ENCODE measurements at regions not wholly inside any gene's neighbourhood (a gene's known extent, or its start where the extent isn't known, plus 50 kb on each side); places are given as distances from the start of the nearest gene placed in this dataset.

DNA sequence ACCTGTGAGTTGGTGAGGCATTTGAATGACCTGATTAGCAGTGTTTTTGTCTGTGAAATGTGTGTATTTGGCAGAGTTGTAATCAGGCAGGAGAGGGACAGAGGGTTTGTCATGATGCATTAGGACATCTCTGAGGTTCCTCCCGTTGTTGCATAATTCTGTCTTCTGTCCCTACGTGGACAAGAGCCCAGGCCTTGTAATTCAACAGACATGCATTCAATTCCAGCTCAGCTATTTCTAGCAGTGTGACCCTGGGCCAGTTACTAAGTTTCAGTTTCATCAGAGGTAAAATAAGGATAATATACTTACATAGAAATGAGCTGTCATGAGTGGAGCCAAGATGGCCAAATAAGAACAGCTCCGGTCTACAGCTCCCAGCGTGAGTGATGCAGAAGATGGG is 208.6 kb downstream of the SLC38A4 start:
- ATAC-seq, result peak; percentile 68

DNA sequence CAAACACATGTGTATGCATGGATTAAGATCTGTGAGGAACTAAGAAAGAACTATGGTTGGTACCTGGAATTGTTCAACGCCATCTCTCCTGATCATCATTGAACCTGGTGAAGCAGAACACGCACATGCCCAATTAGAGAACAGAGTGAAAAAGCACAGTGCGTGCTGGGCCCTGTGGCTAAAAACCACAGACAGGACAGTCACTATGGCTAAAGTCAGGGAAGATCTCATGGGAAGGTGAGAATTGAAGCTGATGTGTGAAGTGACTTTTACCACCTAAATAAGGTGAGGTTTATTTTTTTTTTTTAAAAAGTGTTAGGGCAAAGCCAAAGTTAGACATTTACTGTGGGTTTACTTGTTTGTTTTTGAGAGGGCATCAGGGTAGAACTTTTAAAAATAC is 215.0 kb downstream of the SLC38A4 start:
- Histone ChIP-seq H3K9me3 (no peaks in the 10 kb centered on the region), H3K4me1 (peaks cover 22% of the 10 kb centered on the region), H3K36me3 (replicated peaks in 1 of 2; ENCODE audit: insufficient read depth in 1 of 2, low read depth in 2 of 2) (no peaks in the 10 kb centered on the region), H3K27me3 (no peaks in the 10 kb centered on the region), H3K4me3 (no peak overlapping the region), H3K27ac (no peak overlapping the region)
- 95 to 98% methylated on average over 3 of the region's 3 CpGs for WGBS, 2 donors
- ATAC-seq (no peak), DNase-seq (no peak)
- TF ChIP-seq, protein P1, sequence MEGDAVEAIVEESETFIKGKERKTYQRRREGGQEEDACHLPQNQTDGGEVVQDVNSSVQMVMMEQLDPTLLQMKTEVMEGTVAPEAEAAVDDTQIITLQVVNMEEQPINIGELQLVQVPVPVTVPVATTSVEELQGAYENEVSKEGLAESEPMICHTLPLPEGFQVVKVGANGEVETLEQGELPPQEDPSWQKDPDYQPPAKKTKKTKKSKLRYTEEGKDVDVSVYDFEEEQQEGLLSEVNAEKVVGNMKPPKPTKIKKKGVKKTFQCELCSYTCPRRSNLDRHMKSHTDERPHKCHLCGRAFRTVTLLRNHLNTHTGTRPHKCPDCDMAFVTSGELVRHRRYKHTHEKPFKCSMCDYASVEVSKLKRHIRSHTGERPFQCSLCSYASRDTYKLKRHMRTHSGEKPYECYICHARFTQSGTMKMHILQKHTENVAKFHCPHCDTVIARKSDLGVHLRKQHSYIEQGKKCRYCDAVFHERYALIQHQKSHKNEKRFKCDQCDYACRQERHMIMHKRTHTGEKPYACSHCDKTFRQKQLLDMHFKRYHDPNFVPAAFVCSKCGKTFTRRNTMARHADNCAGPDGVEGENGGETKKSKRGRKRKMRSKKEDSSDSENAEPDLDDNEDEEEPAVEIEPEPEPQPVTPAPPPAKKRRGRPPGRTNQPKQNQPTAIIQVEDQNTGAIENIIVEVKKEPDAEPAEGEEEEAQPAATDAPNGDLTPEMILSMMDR (IDR thresholded peaks at IDR 0.05), result no peak
- TF ChIP-seq POLR2A (IDR thresholded peaks at IDR 0.05), result no peak
- intact Hi-C loops (cut with DNase I), result no loop called here

More for the DNA sequence above, 208.6 kb downstream of the SLC38A4 start:
- H3K27me3 ChIP-seq, result no peaks in the 10 kb centered on the region
- no peaks in the 10 kb centered on the region for H3K36me3 ChIP-seq (replicated peaks in 1 of 2; ENCODE audit: insufficient read depth in 1 of 2, low read depth in 2 of 2)
- DNase-seq, result peak in 3 of 4 donors; percentile 14 to 44 (median 20)
- intact Hi-C loops (cut with DNase I), result no loop called here
- no peaks in the 10 kb centered on the region for H3K4me1 ChIP-seq
- TF ChIP-seq, protein P1 (IDR thresholded peaks at IDR 0.05), result no peak
- TF ChIP-seq POLR2A (IDR thresholded peaks at IDR 0.05), result no peak
- no peak overlapping the region for H3K27ac ChIP-seq
- no peaks in the 10 kb centered on the region for H3K9me3 ChIP-seq
- WGBS, 2 donors, result 83 to 93% methylated on average over 4 of the region's 4 CpGs
- H3K4me3 ChIP-seq, result no peak overlapping the region

DNA sequence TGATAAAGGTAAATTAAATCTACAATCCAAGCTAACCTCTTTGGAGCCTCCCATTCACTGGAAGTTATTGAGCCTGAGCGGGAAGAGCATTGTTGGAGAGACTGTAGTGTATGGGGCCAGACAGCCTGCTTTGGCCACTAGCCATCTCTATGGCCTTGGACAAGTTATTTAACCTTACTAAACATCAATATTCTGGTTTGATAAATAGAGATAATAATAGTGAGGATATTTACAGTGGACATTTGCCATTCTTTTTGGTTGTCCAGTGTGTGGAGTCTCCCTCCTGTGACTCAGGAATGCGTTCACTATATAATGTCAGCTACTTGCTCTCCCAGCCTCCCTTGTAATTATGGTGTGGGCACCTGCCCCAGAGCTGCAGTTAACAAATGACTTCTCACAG is 216.1 kb downstream of the SLC38A4 start:
- Histone ChIP-seq H3K4me3 (no peak overlapping the region), H3K27me3 (no peaks in the 10 kb centered on the region), H3K9me3 (no peaks in the 10 kb centered on the region), H3K4me1 (peaks cover 22% of the 10 kb centered on the region), H3K36me3 (replicated peaks in 1 of 2; ENCODE audit: insufficient read depth in 1 of 2, low read depth in 2 of 2) (no peaks in the 10 kb centered on the region), H3K27ac (no peak overlapping the region)
- DNase-seq, result peak; percentile 22 to 35 (median 32)
- ATAC-seq, result peak; percentile 74
- WGBS, 2 donors, result 16 to 32% methylated on average over 2 of the region's 2 CpGs
- no peak for TF ChIP-seq POLR2A (IDR thresholded peaks at IDR 0.05)
- TF ChIP-seq, protein P1 (IDR thresholded peaks at IDR 0.05), result no peak
- intact Hi-C loops (cut with DNase I), result no loop called here

DNA sequence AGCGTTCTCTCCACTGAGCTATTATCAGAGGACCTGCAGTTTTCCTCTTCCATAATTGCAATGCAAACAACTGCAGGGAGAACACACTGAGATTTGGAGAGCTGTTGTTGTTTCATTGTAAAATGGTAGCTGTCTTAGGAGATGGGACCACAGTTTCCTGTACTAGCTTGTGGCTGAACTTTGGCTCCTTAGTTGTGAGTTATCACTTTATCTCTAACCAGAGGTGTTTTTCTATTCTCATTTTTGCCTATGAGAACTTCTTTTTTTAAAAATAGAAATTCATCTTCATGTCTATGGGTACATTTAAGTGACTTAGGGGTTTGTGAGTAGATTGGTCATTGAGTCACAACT is 216.5 kb downstream of the SLC38A4 start:
- peak overlapping the region in 2 of 4 donors; percentile 3 to 52 for H3K27ac ChIP-seq

More for the DNA sequence above, 216.5 kb downstream of the SLC38A4 start:
- H3K36me3 ChIP-seq (replicated peaks in 1 of 2; ENCODE audit: insufficient read depth in 1 of 2, low read depth in 2 of 2), result no peaks in the 10 kb centered on the region
- DNase-seq (no peak), ATAC-seq (no peak)
- 62 to 71% methylated on average over 1 of the region's 1 CpG for WGBS, 2 donors
- no peak overlapping the region for H3K4me3 ChIP-seq
- H3K9me3 ChIP-seq, result no peaks in the 10 kb centered on the region
- TF ChIP-seq, protein P1 (IDR thresholded peaks at IDR 0.05), result no peak
- TF ChIP-seq POLR2A (IDR thresholded peaks at IDR 0.05), result no peak
- no peaks in the 10 kb centered on the region for H3K27me3 ChIP-seq
- H3K4me1 ChIP-seq, result peaks cover 22% of the 10 kb centered on the region
- intact Hi-C loops (cut with DNase I), result no loop called here

Measured in body of pancreas (tissue), 4 donors.